CD4-positive, alpha-beta T cell (primary cell): ENCODE measurements at regions not wholly inside any gene's neighbourhood (a gene's known extent, or its start where the extent isn't known, plus 50 kb on each side); places are given as distances from the start of the nearest gene placed in this dataset.

ENCODE experiments used
- ATAC-seq: fragments of 200-7000 bp; cut with Tn5 transposase; one replicate; pipeline ENCODE4 v1.10.0; 2022; ENCODE audit warnings: mild to moderate bottlenecking; ENCODE audit not compliant: poor library complexity
- CTCF ChIA-PET: fragments of 350-600 bp; sonication (Branson Sonifier 250); formaldehyde crosslinking; loops from one replicate; lab custom pipeline; 2021; ENCODE audit warnings: antibody characterized with exemption, inconsistent platforms; lab: Charles Lee
- POLR2A ChIA-PET: fragments of 350-600 bp; sonication (Branson Sonifier 250); formaldehyde crosslinking; loops from one replicate; lab custom pipeline; 2021; ENCODE audit warnings: antibody characterized with exemption, inconsistent platforms; lab: Charles Lee
- DNase-seq, 14 experiments: peaks; one replicate each; pipeline ENCODE4 v3.0.0-alpha.2; 2013 to 2020; ENCODE audit warnings: mixed read lengths in 2 of 14
- H3K27ac ChIP-seq, 2 donors: one replicate each; pipeline versions ENCODE4 v1.5.1 to v1.7.0; 2013; ENCODE audit warnings: low read length in 2 of 2, low read depth in 1 of 2, mild to moderate bottlenecking in 1 of 2
- H3K27me3 ChIP-seq, 2 experiments: 1 replicate in 1 of 2; 2 replicates in 1 of 2; pipeline versions ENCODE4 v1.6.1 to v1.7.0; 2013; ENCODE audit warnings: low read length in 2 of 2, control low read depth in 1 of 2, mild to moderate bottlenecking in 1 of 2, moderate library complexity in 1 of 2; ENCODE audit not compliant: insufficient read depth in 2 of 2, control insufficient read depth in 1 of 2
- H3K36me3 ChIP-seq: one replicate; pipeline ENCODE4 v1.6.1; 2013; ENCODE audit warnings: low read length, control low read depth; ENCODE audit not compliant: insufficient read depth
- H3K4me1 ChIP-seq: one replicate; pipeline ENCODE4 v1.6.1; 2013; ENCODE audit warnings: low read length, control low read depth; ENCODE audit not compliant: insufficient read depth
- H3K4me3 ChIP-seq: one replicate; pipeline ENCODE4 v1.5.1; 2013; ENCODE audit warnings: mild to moderate bottlenecking, low read length, moderate library complexity
- H3K9me3 ChIP-seq, 2 experiments: 1 replicate in 1 of 2; 2 replicates in 1 of 2; pipeline versions ENCODE4 v1.6.1 to v1.7.0; 2013; ENCODE audit warnings: low read length in 2 of 2, mild to moderate bottlenecking in 2 of 2, control low read depth in 1 of 2, moderate library complexity in 1 of 2; ENCODE audit not compliant: control insufficient read depth in 1 of 2, insufficient read depth in 1 of 2
- H3K27ac Mint-ChIP-seq: one replicate; pipeline ENCODE4 v1.8.0; 2020; ENCODE audit warnings: mixed read lengths
- H3K27me3 Mint-ChIP-seq: one replicate; pipeline ENCODE4 v1.8.0; 2021; ENCODE audit warnings: mixed read lengths
- H3K36me3 Mint-ChIP-seq: one replicate; pipeline ENCODE4 v1.8.0; 2021; ENCODE audit warnings: low read depth, mixed read lengths
- H3K4me1 Mint-ChIP-seq: one replicate; pipeline ENCODE4 v1.8.0; 2021; ENCODE audit warnings: low read depth, mixed read lengths
- H3K4me3 Mint-ChIP-seq: one replicate; pipeline ENCODE4 v1.8.0; 2020; ENCODE audit warnings: mild to moderate bottlenecking, mixed read lengths
- H3K9me3 Mint-ChIP-seq: one replicate; pipeline ENCODE4 v1.8.0; 2020; ENCODE audit warnings: mixed read lengths
- CTCF ChIP-seq: fragments of 200-600 bp; IDR thresholded peaks from one replicate; pipeline ENCODE4 v1.8.0; 2022; ENCODE audit warnings: antibody characterized with exemption, mild to moderate bottlenecking
- intact Hi-C, 2 experiments: fragments of 100-400 bp; cut with DNase I in 1 of 2; cut with micrococcal nuclease in 1 of 2; formaldehyde crosslinking; loops; one replicate each; pipeline versions ENCODE4 v1.15.1 to v1.9.0; 2023 to 2025; cut with DNase I, micrococcal nuclease

GRCh38 chr11:122165607-122166371 lies 49.8 kb upstream of the BLID start:
- no peaks in the 10 kb centered on the region for H3K36me3 Mint-ChIP-seq
- no peaks in the 10 kb centered on the region for H3K4me1 ChIP-seq
- intact Hi-C loops: no loop called here
- no peaks in the 10 kb centered on the region for H3K36me3 ChIP-seq
- no peaks in the 10 kb centered on the region for H3K27me3 ChIP-seq
- no peak for ATAC-seq
- no peaks in the 10 kb centered on the region for H3K4me1 Mint-ChIP-seq
- H3K9me3 ChIP-seq: no peaks in the 10 kb centered on the region
- no peak for TF ChIP-seq CTCF
- no peak overlapping the region for H3K27ac ChIP-seq
- H3K9me3 Mint-ChIP-seq: no peaks in the 10 kb centered on the region
- POLR2A ChIA-PET: no interaction called here
- H3K4me3 Mint-ChIP-seq: no peak overlapping the region
- H3K4me3 ChIP-seq: no peak overlapping the region
- H3K27me3 Mint-ChIP-seq: no peaks in the 10 kb centered on the region
- H3K27ac Mint-ChIP-seq: no peak overlapping the region
- CTCF ChIA-PET: no interaction called here
- no peak for DNase-seq
